Lung (tissue), 11 donors: ENCODE measurements at regions not wholly inside any gene's neighbourhood (a gene's known extent, or its start where the extent isn't known, plus 50 kb on each side); places are given as distances from the start of the nearest gene placed in this dataset.

Experiments used
- ATAC-seq: fragments of 200-7000 bp; cut with Tn5 transposase; one replicate; pipeline ENCODE4 v1.9.1; 2020; ENCODE audit warnings: moderate number of reproducible peaks; ENCODE audit not compliant: insufficient read depth, low FRiP score
- DNase-seq, 3 donors: peaks; one replicate each; pipeline ENCODE4 v3.0.0-alpha.2; 2013 to 2017
- H3K27ac ChIP-seq, 2 donors: one replicate each; pipeline ENCODE4 v1.5.1; 2013; ENCODE audit warnings: mild to moderate bottlenecking in 2 of 2, moderate library complexity in 2 of 2, control low read depth in 1 of 2, inconsistent platforms in 1 of 2, low read depth in 1 of 2, low read length in 1 of 2
- H3K27me3 ChIP-seq, 3 donors: one replicate each; pipeline ENCODE4 v1.5.1; 2013; ENCODE audit warnings: low read length in 2 of 3; ENCODE audit not compliant: control insufficient read depth in 3 of 3, insufficient read depth in 3 of 3
- H3K36me3 ChIP-seq, 4 donors: one replicate each; pipeline ENCODE4 v1.5.1; 2013; ENCODE audit warnings: low read length in 4 of 4, mild to moderate bottlenecking in 1 of 4, moderate library complexity in 1 of 4; ENCODE audit not compliant: control insufficient read depth in 4 of 4, insufficient read depth in 4 of 4
- H3K4me1 ChIP-seq, 5 donors: one replicate each; pipeline ENCODE4 v1.5.1; 2013; ENCODE audit warnings: low read length in 5 of 5, mild to moderate bottlenecking in 2 of 5, moderate library complexity in 1 of 5; ENCODE audit not compliant: control insufficient read depth in 5 of 5, insufficient read depth in 5 of 5
- H3K4me3 ChIP-seq: one replicate; pipeline ENCODE4 v1.5.1; 2013; ENCODE audit warnings: mild to moderate bottlenecking, control low read depth, moderate library complexity
- H3K9ac ChIP-seq, 2 donors: one replicate each; pipeline ENCODE4 v1.5.1; 2013; ENCODE audit warnings: low read length in 2 of 2, control low read depth in 1 of 2; ENCODE audit not compliant: insufficient read depth in 1 of 2
- H3K9me3 ChIP-seq, 4 donors: one replicate each; pipeline ENCODE4 v1.5.1; 2013; ENCODE audit warnings: low read length in 3 of 4, mild to moderate bottlenecking in 1 of 4, moderate library complexity in 1 of 4; ENCODE audit not compliant: control insufficient read depth in 4 of 4, insufficient read depth in 3 of 4
- CTCF ChIP-seq: IDR thresholded peaks from 2 replicates; pipeline ENCODE4 v1.5.1; 2012; ENCODE audit warnings: mild to moderate bottlenecking; ENCODE audit errors: control extremely low read depth, extremely low read depth
- WGBS, 2 donors: extraction: QIAGEN DNeasy Blood & Tissue Kit; methylation state at CpG; one replicate each; pipeline ENCODE4 v1.1.7; 2013; 5-methylcytosine and 5-hydroxymethylcytosine counted together
- donor health status: control.
- donor health status: control.
- donor health status: Bipolar disorder and iron deficiency.
- donor health status: healthy.
- donor health status: DM: yes; HTN: yes; CAD: no.

GRCh38 chr7:17660116-17660515 lies 280.2 kb downstream of the SNX13 start:
- Histone ChIP-seq H3K9ac (no peak overlapping the region), H3K27ac (no peak overlapping the region), H3K4me3 (no peak overlapping the region), H3K27me3 (no peaks in the 10 kb centered on the region), H3K4me1 (no peaks in the 10 kb centered on the region), H3K9me3 (peaks cover 0 to 1% (median 0%) of the 10 kb centered on the region in 4 donors), H3K36me3 (no peaks in the 10 kb centered on the region)
- ATAC-seq (no peak), DNase-seq (no peak)
- TF ChIP-seq CTCF = no peak
- 87 to 95% methylated on average over 1 of the region's 1 CpG for WGBS, 2 donors

DNA sequence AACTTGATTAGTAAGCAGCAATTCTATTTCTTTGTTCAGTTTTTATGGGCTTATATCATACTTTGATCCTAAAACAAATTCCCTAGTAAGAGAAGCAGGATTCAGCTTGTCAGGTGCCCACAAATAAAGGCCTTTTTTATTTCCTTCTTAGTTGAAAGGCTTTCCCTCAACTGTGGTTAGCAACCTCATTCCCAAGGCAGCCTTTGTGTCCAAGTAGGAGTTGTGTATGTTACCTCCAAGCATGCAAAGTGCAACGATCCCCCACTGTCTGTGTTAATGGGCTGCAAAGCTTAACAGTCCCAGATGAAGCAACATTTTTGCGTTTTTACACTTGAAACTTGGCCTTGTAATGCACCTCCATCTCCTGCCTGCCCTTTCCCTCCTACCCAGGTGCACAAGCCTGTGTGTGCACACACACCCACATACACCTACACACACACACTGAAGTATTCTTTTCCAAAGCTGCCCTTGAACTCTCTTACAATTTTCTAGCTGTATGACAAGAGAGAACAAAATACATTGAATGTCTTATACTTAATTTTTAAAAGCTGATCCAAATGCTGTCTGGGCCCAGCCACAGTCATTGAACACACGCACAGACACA lies 278.2 kb downstream of the SNX13 start:
- Histone ChIP-seq H3K36me3 (no peaks in the 10 kb centered on the region), H3K27me3 (no peaks in the 10 kb centered on the region), H3K9ac (no peak overlapping the region), H3K4me1 (no peaks in the 10 kb centered on the region), H3K9me3 (peaks cover 0 to 1% (median 0%) of the 10 kb centered on the region in 4 donors), H3K27ac (peak overlapping the region in 1 of 2 donors; percentile 26), H3K4me3 (no peak overlapping the region)
- ATAC-seq (no peak), DNase-seq (no peak)
- TF ChIP-seq CTCF = no peak
- 74 to 78% methylated on average over 3 of the region's 3 CpGs for WGBS, 2 donors

- Histone ChIP-seq H3K27ac (peak overlapping the region in 1 of 2 donors; percentile 15), H3K9me3 (peaks cover 0 to 1% (median 0%) of the 10 kb centered on the region in 4 donors), H3K36me3 (no peaks in the 10 kb centered on the region), H3K9ac (no peak overlapping the region), H3K27me3 (no peaks in the 10 kb centered on the region), H3K4me1 (no peaks in the 10 kb centered on the region), H3K4me3 (no peak overlapping the region)
- 71 to 86% methylated on average over 3 of the region's 3 CpGs for WGBS, 2 donors
- TF ChIP-seq CTCF = no peak
- peak; percentile 45 for ATAC-seq
- DNase-seq = no peak
Measured at GRCh38 chr7:17663061-17663675, 277.1 kb downstream of the SNX13 start.
